HepG2 (cell line): ENCODE measurements at regions not wholly inside any gene's neighbourhood (a gene's known extent, or its start where the extent isn't known, plus 50 kb on each side); places are given as distances from the start of the nearest gene placed in this dataset.

Experiments used
- ATAC-seq: fragments of 200-7000 bp; cut with Tn5 transposase; 3 replicates; pipeline ENCODE4 v1.9.1; 2020; ENCODE audit warnings: mild to moderate bottlenecking, moderate library complexity
- BruUV-seq: library from RNA; stranded (reverse); fragments of 400-500 nt; replicated peaks from 2 replicates; lab custom pipeline; 2021; lab: Mats Ljungman, UMichigan
- CTCF ChIA-PET: fragments of 300-600 bp; formaldehyde crosslinking; extraction: SDS; loops from one replicate; lab custom pipeline; 2021; ENCODE audit warnings: low total read pairs, inconsistent platforms, low intra/inter-chr PET ratio; lab: Yijun Ruan, JAX
- POLR2A ChIA-PET: fragments of 350-600 bp; sonication (Branson Sonifier 250); formaldehyde crosslinking; loops from one replicate; lab custom pipeline; 2020; ENCODE audit warnings: antibody characterized with exemption, inconsistent platforms; lab: Yijun Ruan, JAX
- DNase-seq: peaks from one replicate; pipeline ENCODE4 v3.0.0-alpha.2; 2015; ENCODE audit warnings: low spot score
- FAIRE-seq: peaks from 3 replicates; lab custom pipeline; 2011; peaks lifted over from hg19 to GRCh38; lab: Jason Lieb, UNC
- H2AFZ ChIP-seq: one replicate; pipeline ENCODE4 v1.6.1; 2011; ENCODE audit warnings: low read length, inconsistent platforms
- H3K27ac ChIP-seq: fragments of 300-600 bp; 3 replicates; pipeline ENCODE4 v1.8.0; 2011; ENCODE audit warnings: mixed run types, mild to moderate bottlenecking, mixed read lengths, low read length, inconsistent platforms; ENCODE audit not compliant: insufficient read depth; ENCODE audit errors: extremely low read length
- H3K27me3 ChIP-seq, 2 experiments: fragments of 200-600 bp in 1 of 2; 2 replicates in 1 of 2; 3 replicates in 1 of 2; pipeline versions ENCODE4 v1.6.0 to v1.8.0; 2011; ENCODE audit warnings: low read length in 2 of 2, mild to moderate bottlenecking in 2 of 2, moderate library complexity in 2 of 2, inconsistent platforms in 1 of 2; ENCODE audit not compliant: insufficient read depth in 2 of 2, control insufficient read depth in 1 of 2
- H3K36me3 ChIP-seq, 2 experiments: fragments of 200-600 bp in 1 of 2; replicated peaks in 1 of 2; 2 replicates in 1 of 2; 3 replicates in 1 of 2; pipeline versions ENCODE4 v1.5.1 to v1.8.0; 2011; ENCODE audit warnings: low read length in 2 of 2, inconsistent platforms in 1 of 2; ENCODE audit not compliant: insufficient read depth in 2 of 2, control insufficient read depth in 1 of 2
- H3K4me1 ChIP-seq: 2 replicates; pipeline ENCODE4 v1.5.1; 2012; ENCODE audit warnings: low read length, inconsistent platforms; ENCODE audit not compliant: insufficient read depth
- H3K4me2 ChIP-seq: 2 replicates; pipeline ENCODE4 v1.6.0; 2011; ENCODE audit warnings: low read depth, low read length, inconsistent platforms
- H3K4me3 ChIP-seq, 3 experiments: fragments of 200-600 bp in 1 of 3; sonication (generic), shearing (Covaris generic) in 1 of 3; replicated peaks in 1 of 3; 2 replicates each; pipeline ENCODE4 v1.5.1; 2011 to 2016; ENCODE audit warnings: low read length in 3 of 3, inconsistent platforms in 2 of 3, low read depth in 2 of 3, mild to moderate bottlenecking in 2 of 3, control low read depth in 1 of 3, mixed read lengths in 1 of 3; ENCODE audit not compliant: insufficient read depth in 1 of 3
- H3K79me2 ChIP-seq: one replicate; pipeline ENCODE4 v1.6.1; 2011; ENCODE audit warnings: low read length, inconsistent platforms; ENCODE audit not compliant: insufficient read depth
- H3K9ac ChIP-seq: 2 replicates; pipeline ENCODE4 v1.6.0; 2011; ENCODE audit warnings: mild to moderate bottlenecking, low read depth, low read length, inconsistent platforms; ENCODE audit not compliant: insufficient read depth
- H3K9me3 ChIP-seq: 2 replicates; pipeline ENCODE4 v1.5.1; 2012; ENCODE audit warnings: mild to moderate bottlenecking, low read length
- H4K20me1 ChIP-seq: 2 replicates; pipeline ENCODE4 v1.6.0; 2011; ENCODE audit warnings: inconsistent platforms, mild to moderate bottlenecking, low read length, moderate library complexity; ENCODE audit not compliant: insufficient read depth
- ATF3 ChIP-seq: sonication (generic); formaldehyde crosslinking; IDR thresholded peaks from 2 replicates; pipeline ENCODE4 v1.4.0; 2020; ENCODE audit warnings: missing genetic modification reagents
- FOXO4 ChIP-seq: sonication (generic); formaldehyde crosslinking; conservative IDR thresholded peaks from 2 replicates; pipeline ENCODE4 v1.8.1; 2023; ENCODE audit warnings: missing genetic modification reagents
- GABPB1 ChIP-seq: IDR thresholded peaks from 2 replicates; pipeline ENCODE4 v1.6.1; 2016; ENCODE audit warnings: mild to moderate bottlenecking, missing genetic modification reagents, moderate library complexity, missing compliant biosample characterization
- MBNL3 ChIP-seq: fragments of 250-450 bp; sonication (Bioruptor Pico); conservative IDR thresholded peaks from 2 replicates; pipeline ENCODE4 v1.8.0; 2022; ENCODE audit warnings: mild to moderate bottlenecking, inconsistent platforms
- MLLT10 ChIP-seq: sonication (generic); formaldehyde crosslinking; IDR thresholded peaks from 2 replicates; pipeline ENCODE4 v1.4.0; 2020; ENCODE audit warnings: missing genetic modification reagents
- NFE2 ChIP-seq: sonication (generic); formaldehyde crosslinking; IDR thresholded peaks from 2 replicates; pipeline ENCODE4 v1.4.0; 2020; ENCODE audit warnings: missing genetic modification reagents
- RAD21 ChIP-seq: fragments of 450-650 bp; formaldehyde crosslinking; IDR thresholded peaks from 2 replicates; pipeline ENCODE4 v1.5.0; 2020; ENCODE audit warnings: mild to moderate bottlenecking
- SUZ12 ChIP-seq: fragments of 150-350 bp; IDR thresholded peaks from 2 replicates; pipeline ENCODE4 v1.6.1; 2014; ENCODE audit warnings: low read depth, low read length
- U2AF1 ChIP-seq: fragments of 200-400 bp; formaldehyde crosslinking; optimal IDR thresholded peaks from 2 replicates; pipeline ENCODE3; 2017; ENCODE audit warnings: mild to moderate bottlenecking, low read depth, low read length
- ZNF282 ChIP-seq: fragments of 450-650 bp; IDR thresholded peaks from 2 replicates; pipeline ENCODE4 v1.6.1; 2018; ENCODE audit not compliant: partially characterized antibody
- ZNF556 ChIP-seq: sonication (generic); formaldehyde crosslinking; IDR thresholded peaks from 2 replicates; pipeline ENCODE4 v1.4.0; 2020; ENCODE audit warnings: mild to moderate bottlenecking, missing genetic modification reagents, borderline replicate concordance
- ZZZ3 ChIP-seq: sonication (generic); formaldehyde crosslinking; IDR thresholded peaks from 2 replicates; pipeline ENCODE4 v1.4.0; 2020; ENCODE audit warnings: missing genetic modification reagents, mild to moderate bottlenecking, borderline replicate concordance
- WGBS: methylation state at CpG from one replicate; pipeline ENCODE4 v1.1.6; 2017; ENCODE audit warnings: low lambda C conversion rate; 5-methylcytosine and 5-hydroxymethylcytosine counted together
- in situ Hi-C: cut with HindIII; loops from 2 replicates; pipeline ENCODE4 v1.10.0; 2017; ENCODE audit warnings: low pct_unique_long_range_greater_than_20kb; ENCODE audit not compliant: extremely low pct_ligation_motif_present
- intact Hi-C: fragments of 100-400 bp; cut with micrococcal nuclease; formaldehyde crosslinking; loops from one replicate; pipeline ENCODE4 v1.10.0; 2022; ENCODE audit not compliant: unreplicated experiment
- TF ChIP-seq, protein P1 (sequence below): sonication (generic); formaldehyde crosslinking; IDR thresholded peaks from 2 replicates; pipeline ENCODE4 v1.5.1; 2020; ENCODE audit warnings: mild to moderate bottlenecking, missing genetic modification reagents, moderate library complexity
- TF ChIP-seq, protein P2 (sequence below): sonication (generic); formaldehyde crosslinking; conservative IDR thresholded peaks from 2 replicates; pipeline ENCODE4 v1.4.0; 2020; ENCODE audit warnings: missing genetic modification reagents
- TF ChIP-seq, protein P3 (sequence below): sonication (generic); formaldehyde crosslinking; conservative IDR thresholded peaks from 2 replicates; pipeline ENCODE4 v1.4.0; 2020; ENCODE audit warnings: mild to moderate bottlenecking, missing genetic modification reagents, moderate library complexity

DNA sequence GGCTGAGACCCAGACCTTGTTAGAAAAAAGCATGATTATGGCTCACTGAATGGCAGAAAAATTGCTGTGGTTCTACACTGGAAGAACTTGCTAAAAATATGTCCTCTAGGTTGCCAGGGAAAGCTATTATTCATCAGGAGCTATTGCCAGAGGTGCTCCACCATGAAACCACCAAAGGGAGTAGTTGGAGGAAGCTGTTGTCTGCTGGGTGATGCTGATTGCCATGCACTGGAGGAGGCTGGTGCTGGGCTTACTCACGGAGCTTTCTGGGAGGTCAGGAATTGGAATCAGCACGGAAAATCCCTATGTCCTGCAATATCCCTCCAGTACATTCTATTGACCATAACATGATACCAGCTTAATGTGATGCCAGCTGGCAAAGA is 199.6 kb upstream of the ZBED5 start:
- ATAC-seq: no peak
- no CpG with 5 or more reads among the region's 2 CpGs for WGBS
- H3K4me3 ChIP-seq: no peak overlapping the region
- in situ Hi-C loops: no loop called here
- H3K4me2 ChIP-seq: no peak overlapping the region
- no peaks in the 10 kb centered on the region for H3K4me1 ChIP-seq
- ChIA-PET CTCF (no interaction called here), POLR2A (no interaction called here)
- no peak for FAIRE-seq
- no peaks in the 10 kb centered on the region for H3K79me2 ChIP-seq
- no peak for DNase-seq
- H2AFZ ChIP-seq: no peak overlapping the region
- intact Hi-C loops: no loop called here
- peaks cover 0 to 1% of the 10 kb centered on the region in 2 experiments; a peak in 1 of 5 replicates for H3K27me3 ChIP-seq
- TF ChIP-seq MLLT10 (no peak), ZNF282 (no peak), SUZ12 (no peak), NFE2 (no peak), RAD21 (CRISPR knock-in tag) (no peak), ZNF556 (CRISPR knock-in tag) (no peak), FOXO4 (CRISPR knock-in tag) (no peak), ATF3 (CRISPR knock-in tag) (no peak), U2AF1 (no peak), MBNL3 (CRISPR knock-in tag) (no peak), GABPB1 (no peak), ZZZ3 (CRISPR knock-in tag) (no peak)
- TF ChIP-seq, protein P1, sequence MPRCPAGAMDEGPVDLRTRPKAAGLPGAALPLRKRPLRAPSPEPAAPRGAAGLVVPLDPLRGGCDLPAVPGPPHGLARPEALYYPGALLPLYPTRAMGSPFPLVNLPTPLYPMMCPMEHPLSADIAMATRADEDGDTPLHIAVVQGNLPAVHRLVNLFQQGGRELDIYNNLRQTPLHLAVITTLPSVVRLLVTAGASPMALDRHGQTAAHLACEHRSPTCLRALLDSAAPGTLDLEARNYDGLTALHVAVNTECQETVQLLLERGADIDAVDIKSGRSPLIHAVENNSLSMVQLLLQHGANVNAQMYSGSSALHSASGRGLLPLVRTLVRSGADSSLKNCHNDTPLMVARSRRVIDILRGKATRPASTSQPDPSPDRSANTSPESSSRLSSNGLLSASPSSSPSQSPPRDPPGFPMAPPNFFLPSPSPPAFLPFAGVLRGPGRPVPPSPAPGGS: no peak
- TF ChIP-seq, protein P2, sequence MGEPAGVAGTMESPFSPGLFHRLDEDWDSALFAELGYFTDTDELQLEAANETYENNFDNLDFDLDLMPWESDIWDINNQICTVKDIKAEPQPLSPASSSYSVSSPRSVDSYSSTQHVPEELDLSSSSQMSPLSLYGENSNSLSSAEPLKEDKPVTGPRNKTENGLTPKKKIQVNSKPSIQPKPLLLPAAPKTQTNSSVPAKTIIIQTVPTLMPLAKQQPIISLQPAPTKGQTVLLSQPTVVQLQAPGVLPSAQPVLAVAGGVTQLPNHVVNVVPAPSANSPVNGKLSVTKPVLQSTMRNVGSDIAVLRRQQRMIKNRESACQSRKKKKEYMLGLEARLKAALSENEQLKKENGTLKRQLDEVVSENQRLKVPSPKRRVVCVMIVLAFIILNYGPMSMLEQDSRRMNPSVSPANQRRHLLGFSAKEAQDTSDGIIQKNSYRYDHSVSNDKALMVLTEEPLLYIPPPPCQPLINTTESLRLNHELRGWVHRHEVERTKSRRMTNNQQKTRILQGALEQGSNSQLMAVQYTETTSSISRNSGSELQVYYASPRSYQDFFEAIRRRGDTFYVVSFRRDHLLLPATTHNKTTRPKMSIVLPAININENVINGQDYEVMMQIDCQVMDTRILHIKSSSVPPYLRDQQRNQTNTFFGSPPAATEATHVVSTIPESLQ (CRISPR knock-in tag): no peak
- TF ChIP-seq, protein P3, sequence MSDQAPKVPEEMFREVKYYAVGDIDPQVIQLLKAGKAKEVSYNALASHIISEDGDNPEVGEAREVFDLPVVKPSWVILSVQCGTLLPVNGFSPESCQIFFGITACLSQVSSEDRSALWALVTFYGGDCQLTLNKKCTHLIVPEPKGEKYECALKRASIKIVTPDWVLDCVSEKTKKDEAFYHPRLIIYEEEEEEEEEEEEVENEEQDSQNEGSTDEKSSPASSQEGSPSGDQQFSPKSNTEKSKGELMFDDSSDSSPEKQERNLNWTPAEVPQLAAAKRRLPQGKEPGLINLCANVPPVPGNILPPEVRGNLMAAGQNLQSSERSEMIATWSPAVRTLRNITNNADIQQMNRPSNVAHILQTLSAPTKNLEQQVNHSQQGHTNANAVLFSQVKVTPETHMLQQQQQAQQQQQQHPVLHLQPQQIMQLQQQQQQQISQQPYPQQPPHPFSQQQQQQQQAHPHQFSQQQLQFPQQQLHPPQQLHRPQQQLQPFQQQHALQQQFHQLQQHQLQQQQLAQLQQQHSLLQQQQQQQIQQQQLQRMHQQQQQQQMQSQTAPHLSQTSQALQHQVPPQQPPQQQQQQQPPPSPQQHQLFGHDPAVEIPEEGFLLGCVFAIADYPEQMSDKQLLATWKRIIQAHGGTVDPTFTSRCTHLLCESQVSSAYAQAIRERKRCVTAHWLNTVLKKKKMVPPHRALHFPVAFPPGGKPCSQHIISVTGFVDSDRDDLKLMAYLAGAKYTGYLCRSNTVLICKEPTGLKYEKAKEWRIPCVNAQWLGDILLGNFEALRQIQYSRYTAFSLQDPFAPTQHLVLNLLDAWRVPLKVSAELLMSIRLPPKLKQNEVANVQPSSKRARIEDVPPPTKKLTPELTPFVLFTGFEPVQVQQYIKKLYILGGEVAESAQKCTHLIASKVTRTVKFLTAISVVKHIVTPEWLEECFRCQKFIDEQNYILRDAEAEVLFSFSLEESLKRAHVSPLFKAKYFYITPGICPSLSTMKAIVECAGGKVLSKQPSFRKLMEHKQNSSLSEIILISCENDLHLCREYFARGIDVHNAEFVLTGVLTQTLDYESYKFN (CRISPR knock-in tag): no peak
- H3K9ac ChIP-seq: no peak overlapping the region
- no TSS peak for BruUV-seq
- no peaks in the 10 kb centered on the region for H3K36me3 ChIP-seq
- peaks cover 14% of the 10 kb centered on the region; the same call in 1 of the 2 replicates for H3K9me3 ChIP-seq
- no peak overlapping the region for H3K27ac ChIP-seq
- H4K20me1 ChIP-seq: no peaks in the 10 kb centered on the region
